ENCODE measurements at regions not wholly inside any gene's neighbourhood (a gene's known extent, or its start where the extent isn't known, plus 50 kb on each side); places are given as distances from the start of the nearest gene placed in this dataset.

- TF ChIP-seq, protein P1, sequence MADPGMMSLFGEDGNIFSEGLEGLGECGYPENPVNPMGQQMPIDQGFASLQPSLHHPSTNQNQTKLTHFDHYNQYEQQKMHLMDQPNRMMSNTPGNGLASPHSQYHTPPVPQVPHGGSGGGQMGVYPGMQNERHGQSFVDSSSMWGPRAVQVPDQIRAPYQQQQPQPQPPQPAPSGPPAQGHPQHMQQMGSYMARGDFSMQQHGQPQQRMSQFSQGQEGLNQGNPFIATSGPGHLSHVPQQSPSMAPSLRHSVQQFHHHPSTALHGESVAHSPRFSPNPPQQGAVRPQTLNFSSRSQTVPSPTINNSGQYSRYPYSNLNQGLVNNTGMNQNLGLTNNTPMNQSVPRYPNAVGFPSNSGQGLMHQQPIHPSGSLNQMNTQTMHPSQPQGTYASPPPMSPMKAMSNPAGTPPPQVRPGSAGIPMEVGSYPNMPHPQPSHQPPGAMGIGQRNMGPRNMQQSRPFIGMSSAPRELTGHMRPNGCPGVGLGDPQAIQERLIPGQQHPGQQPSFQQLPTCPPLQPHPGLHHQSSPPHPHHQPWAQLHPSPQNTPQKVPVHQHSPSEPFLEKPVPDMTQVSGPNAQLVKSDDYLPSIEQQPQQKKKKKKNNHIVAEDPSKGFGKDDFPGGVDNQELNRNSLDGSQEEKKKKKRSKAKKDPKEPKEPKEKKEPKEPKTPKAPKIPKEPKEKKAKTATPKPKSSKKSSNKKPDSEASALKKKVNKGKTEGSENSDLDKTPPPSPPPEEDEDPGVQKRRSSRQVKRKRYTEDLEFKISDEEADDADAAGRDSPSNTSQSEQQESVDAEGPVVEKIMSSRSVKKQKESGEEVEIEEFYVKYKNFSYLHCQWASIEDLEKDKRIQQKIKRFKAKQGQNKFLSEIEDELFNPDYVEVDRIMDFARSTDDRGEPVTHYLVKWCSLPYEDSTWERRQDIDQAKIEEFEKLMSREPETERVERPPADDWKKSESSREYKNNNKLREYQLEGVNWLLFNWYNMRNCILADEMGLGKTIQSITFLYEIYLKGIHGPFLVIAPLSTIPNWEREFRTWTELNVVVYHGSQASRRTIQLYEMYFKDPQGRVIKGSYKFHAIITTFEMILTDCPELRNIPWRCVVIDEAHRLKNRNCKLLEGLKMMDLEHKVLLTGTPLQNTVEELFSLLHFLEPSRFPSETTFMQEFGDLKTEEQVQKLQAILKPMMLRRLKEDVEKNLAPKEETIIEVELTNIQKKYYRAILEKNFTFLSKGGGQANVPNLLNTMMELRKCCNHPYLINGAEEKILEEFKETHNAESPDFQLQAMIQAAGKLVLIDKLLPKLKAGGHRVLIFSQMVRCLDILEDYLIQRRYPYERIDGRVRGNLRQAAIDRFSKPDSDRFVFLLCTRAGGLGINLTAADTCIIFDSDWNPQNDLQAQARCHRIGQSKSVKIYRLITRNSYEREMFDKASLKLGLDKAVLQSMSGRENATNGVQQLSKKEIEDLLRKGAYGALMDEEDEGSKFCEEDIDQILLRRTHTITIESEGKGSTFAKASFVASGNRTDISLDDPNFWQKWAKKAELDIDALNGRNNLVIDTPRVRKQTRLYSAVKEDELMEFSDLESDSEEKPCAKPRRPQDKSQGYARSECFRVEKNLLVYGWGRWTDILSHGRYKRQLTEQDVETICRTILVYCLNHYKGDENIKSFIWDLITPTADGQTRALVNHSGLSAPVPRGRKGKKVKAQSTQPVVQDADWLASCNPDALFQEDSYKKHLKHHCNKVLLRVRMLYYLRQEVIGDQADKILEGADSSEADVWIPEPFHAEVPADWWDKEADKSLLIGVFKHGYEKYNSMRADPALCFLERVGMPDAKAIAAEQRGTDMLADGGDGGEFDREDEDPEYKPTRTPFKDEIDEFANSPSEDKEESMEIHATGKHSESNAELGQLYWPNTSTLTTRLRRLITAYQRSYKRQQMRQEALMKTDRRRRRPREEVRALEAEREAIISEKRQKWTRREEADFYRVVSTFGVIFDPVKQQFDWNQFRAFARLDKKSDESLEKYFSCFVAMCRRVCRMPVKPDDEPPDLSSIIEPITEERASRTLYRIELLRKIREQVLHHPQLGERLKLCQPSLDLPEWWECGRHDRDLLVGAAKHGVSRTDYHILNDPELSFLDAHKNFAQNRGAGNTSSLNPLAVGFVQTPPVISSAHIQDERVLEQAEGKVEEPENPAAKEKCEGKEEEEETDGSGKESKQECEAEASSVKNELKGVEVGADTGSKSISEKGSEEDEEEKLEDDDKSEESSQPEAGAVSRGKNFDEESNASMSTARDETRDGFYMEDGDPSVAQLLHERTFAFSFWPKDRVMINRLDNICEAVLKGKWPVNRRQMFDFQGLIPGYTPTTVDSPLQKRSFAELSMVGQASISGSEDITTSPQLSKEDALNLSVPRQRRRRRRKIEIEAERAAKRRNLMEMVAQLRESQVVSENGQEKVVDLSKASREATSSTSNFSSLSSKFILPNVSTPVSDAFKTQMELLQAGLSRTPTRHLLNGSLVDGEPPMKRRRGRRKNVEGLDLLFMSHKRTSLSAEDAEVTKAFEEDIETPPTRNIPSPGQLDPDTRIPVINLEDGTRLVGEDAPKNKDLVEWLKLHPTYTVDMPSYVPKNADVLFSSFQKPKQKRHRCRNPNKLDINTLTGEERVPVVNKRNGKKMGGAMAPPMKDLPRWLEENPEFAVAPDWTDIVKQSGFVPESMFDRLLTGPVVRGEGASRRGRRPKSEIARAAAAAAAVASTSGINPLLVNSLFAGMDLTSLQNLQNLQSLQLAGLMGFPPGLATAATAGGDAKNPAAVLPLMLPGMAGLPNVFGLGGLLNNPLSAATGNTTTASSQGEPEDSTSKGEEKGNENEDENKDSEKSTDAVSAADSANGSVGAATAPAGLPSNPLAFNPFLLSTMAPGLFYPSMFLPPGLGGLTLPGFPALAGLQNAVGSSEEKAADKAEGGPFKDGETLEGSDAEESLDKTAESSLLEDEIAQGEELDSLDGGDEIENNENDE (IDR thresholded peaks at IDR 0.05; ENCODE audit: insufficient replicate concordance, low read length), result no peak
- TF ChIP-seq SIX5 (IDR thresholded peaks at IDR 0.05; ENCODE audit: low read depth, low read length), result no peak
- no peak for TF ChIP-seq ASH2L (IDR thresholded peaks at IDR 0.05; ENCODE audit: low read length)
- no peak for TF ChIP-seq GABPA (IDR thresholded peaks at IDR 0.05; ENCODE audit: borderline replicate concordance, insufficient read depth, low read length)
- TF ChIP-seq HDAC2 (IDR thresholded peaks at IDR 0.05; ENCODE audit: borderline replicate concordance in 1 of 2, low read depth in 2 of 2, low read length in 2 of 2), result no peak
- TF ChIP-seq SP4 (IDR thresholded peaks at IDR 0.05; ENCODE audit: low read length), result no peak
- TF ChIP-seq RAD21 (IDR thresholded peaks at IDR 0.05 in 1 of 2, conservative IDR thresholded peaks at IDR 0.05 in 1 of 2; ENCODE audit: low read depth in 2 of 2, low read length in 2 of 2), result no peak
These were observed 78.1 kb downstream of the ZNF621 start (continued) for GRCh38 chr3:40602778-40603385.
